DND-41 (cell line): ENCODE measurements at regions not wholly inside any gene's neighbourhood (a gene's known extent, or its start where the extent isn't known, plus 50 kb on each side); places are given as distances from the start of the nearest gene placed in this dataset.

Source experiments
- ATAC-seq: fragments of 200-7000 bp; cut with Tn5 transposase; 3 replicates; pipeline ENCODE4 v1.9.1; 2021; ENCODE audit warnings: low read depth; ENCODE audit not compliant: insufficient read depth
- DNase-seq: peaks from one replicate; pipeline ENCODE4 v3.0.0-alpha.2; 2020
- H2AFZ ChIP-seq: 2 replicates; pipeline ENCODE4 v1.6.0; 2012; ENCODE audit warnings: low read depth, low read length
- H3K27ac ChIP-seq: 2 replicates; pipeline ENCODE4 v1.5.1; 2012; ENCODE audit warnings: low read length, inconsistent platforms
- H3K27me3 ChIP-seq: fragments of 200-600 bp; sonication (generic); 2 replicates; pipeline ENCODE4 v1.6.0; 2012; ENCODE audit warnings: low read length, mild to moderate bottlenecking, inconsistent platforms; ENCODE audit not compliant: insufficient read depth, poor library complexity
- H3K36me3 ChIP-seq: 2 replicates; pipeline ENCODE4 v1.5.1; 2012; ENCODE audit warnings: low read length, inconsistent platforms; ENCODE audit not compliant: insufficient read depth
- H3K4me1 ChIP-seq: 2 replicates; pipeline ENCODE4 v1.5.1; 2012; ENCODE audit warnings: mild to moderate bottlenecking, low read length; ENCODE audit not compliant: insufficient read depth
- H3K4me2 ChIP-seq: 2 replicates; pipeline ENCODE4 v1.6.0; 2012; ENCODE audit warnings: mild to moderate bottlenecking, moderate library complexity, low read length, inconsistent platforms; ENCODE audit not compliant: insufficient read depth
- H3K4me3 ChIP-seq, 2 experiments: fragments of 200-600 bp in 1 of 2; shearing (Covaris generic) in 1 of 2; 2 replicates each; pipeline ENCODE4 v1.5.1; 2012 to 2016; ENCODE audit warnings: inconsistent platforms in 2 of 2, low read length in 2 of 2, mild to moderate bottlenecking in 2 of 2, low read depth in 1 of 2, moderate library complexity in 1 of 2
- H3K79me2 ChIP-seq: 2 replicates; pipeline ENCODE4 v1.6.0; 2012; ENCODE audit warnings: low read length, inconsistent platforms; ENCODE audit not compliant: insufficient read depth
- H3K9ac ChIP-seq: 2 replicates; pipeline ENCODE4 v1.6.0; 2012; ENCODE audit warnings: low read depth, mild to moderate bottlenecking, inconsistent platforms, low read length, moderate library complexity
- H3K9me3 ChIP-seq: 2 replicates; pipeline ENCODE4 v1.5.1; 2012; ENCODE audit warnings: low read length, moderate library complexity, mild to moderate bottlenecking, inconsistent platforms; ENCODE audit not compliant: insufficient read depth, severe bottlenecking
- H4K20me1 ChIP-seq: 2 replicates; pipeline ENCODE4 v1.6.0; 2012; ENCODE audit warnings: low read length; ENCODE audit not compliant: insufficient read depth
- EZH2 ChIP-seq: IDR thresholded peaks from 3 replicates; pipeline ENCODE4 v1.6.1; 2012; ENCODE audit warnings: borderline replicate concordance, low read depth, mild to moderate bottlenecking, moderate library complexity, low read length, inconsistent platforms; ENCODE audit not compliant: severe bottlenecking
- TF ChIP-seq, protein P1 (sequence below): IDR thresholded peaks from 2 replicates; pipeline ENCODE4 v1.5.1; 2012; ENCODE audit warnings: borderline replicate concordance, low read length, moderate library complexity, mild to moderate bottlenecking; ENCODE audit not compliant: poor library complexity, severe bottlenecking; ENCODE audit errors: extremely low read depth

DNA sequence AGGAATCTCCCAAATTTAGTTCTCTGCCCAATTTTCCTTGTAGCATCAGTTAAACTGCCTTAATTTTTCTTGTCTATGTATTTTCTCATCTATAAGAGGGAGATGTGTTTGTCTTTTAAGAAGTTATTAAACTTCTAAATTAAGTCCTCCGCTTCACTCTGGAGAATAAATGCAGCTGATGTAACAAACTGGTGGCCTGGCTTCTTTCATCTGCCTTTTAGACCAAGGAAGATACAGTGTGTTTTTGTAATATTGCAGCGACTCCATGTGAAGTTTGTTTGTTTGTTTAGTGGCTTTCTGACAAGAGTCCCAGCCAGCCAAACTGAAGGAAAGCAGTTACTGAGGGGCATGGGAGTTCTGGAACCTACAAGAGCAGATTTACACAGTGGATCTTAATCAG lies 56.4 kb downstream of the KLF12 start:
- Histone ChIP-seq H3K9ac (no peak overlapping the region; the same call in 1 of the 2 replicates), H2AFZ (no peak overlapping the region), H4K20me1 (no peaks in the 10 kb centered on the region), H3K27me3 (no peaks in the 10 kb centered on the region), H3K4me1 (peaks cover 81% of the 10 kb centered on the region), H3K4me2 (no peak overlapping the region), H3K9me3 (no peaks in the 10 kb centered on the region), H3K4me3 (no peak overlapping the region), H3K36me3 (0 out of 2 replicates have a peak, but pooled peaks cover 6% of the 10 kb centered on the region), H3K79me2 (peaks cover 100% of the 10 kb centered on the region), H3K27ac (peak overlapping the region; percentile 66)
- ATAC-seq (no peak), DNase-seq (no peak)
- TF ChIP-seq, protein P1, sequence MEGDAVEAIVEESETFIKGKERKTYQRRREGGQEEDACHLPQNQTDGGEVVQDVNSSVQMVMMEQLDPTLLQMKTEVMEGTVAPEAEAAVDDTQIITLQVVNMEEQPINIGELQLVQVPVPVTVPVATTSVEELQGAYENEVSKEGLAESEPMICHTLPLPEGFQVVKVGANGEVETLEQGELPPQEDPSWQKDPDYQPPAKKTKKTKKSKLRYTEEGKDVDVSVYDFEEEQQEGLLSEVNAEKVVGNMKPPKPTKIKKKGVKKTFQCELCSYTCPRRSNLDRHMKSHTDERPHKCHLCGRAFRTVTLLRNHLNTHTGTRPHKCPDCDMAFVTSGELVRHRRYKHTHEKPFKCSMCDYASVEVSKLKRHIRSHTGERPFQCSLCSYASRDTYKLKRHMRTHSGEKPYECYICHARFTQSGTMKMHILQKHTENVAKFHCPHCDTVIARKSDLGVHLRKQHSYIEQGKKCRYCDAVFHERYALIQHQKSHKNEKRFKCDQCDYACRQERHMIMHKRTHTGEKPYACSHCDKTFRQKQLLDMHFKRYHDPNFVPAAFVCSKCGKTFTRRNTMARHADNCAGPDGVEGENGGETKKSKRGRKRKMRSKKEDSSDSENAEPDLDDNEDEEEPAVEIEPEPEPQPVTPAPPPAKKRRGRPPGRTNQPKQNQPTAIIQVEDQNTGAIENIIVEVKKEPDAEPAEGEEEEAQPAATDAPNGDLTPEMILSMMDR, result no peak
- no peak for TF ChIP-seq EZH2

DNA sequence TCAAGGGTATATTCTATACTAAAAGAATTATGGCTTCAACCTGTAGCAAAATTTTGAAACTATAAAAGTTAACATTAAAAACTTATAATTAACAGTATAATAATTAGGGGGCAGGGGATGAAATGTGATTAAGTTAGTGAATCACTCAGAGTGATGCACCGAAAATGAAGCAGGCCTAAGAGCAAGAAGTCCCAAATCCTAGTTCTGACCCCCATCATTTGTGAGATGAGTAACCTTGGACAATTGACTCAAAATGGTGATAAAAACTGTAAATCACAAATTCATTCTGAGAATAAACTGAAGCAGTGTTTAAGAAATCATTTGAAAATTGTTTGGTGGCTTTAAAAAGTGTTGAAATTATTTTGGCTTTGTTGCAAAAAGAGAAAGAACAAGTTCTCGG lies 56.8 kb downstream of the KLF12 start:
- no peak overlapping the region for H3K9ac ChIP-seq
- H3K79me2 ChIP-seq, result peaks cover 100% of the 10 kb centered on the region
- TF ChIP-seq, protein P1, result no peak
- no peak for TF ChIP-seq EZH2
- peaks cover 85% of the 10 kb centered on the region for H3K4me1 ChIP-seq
- no peak overlapping the region for H2AFZ ChIP-seq
- H3K36me3 ChIP-seq, result 0 out of 2 replicates have a peak, but pooled peaks cover 6% of the 10 kb centered on the region
- H3K27me3 ChIP-seq, result no peaks in the 10 kb centered on the region
- DNase-seq (no peak), ATAC-seq (no peak)
- H3K27ac ChIP-seq, result peak overlapping the region; percentile 66
- H4K20me1 ChIP-seq, result no peaks in the 10 kb centered on the region
- no peak overlapping the region for H3K4me2 ChIP-seq
- H3K9me3 ChIP-seq, result no peaks in the 10 kb centered on the region
- no peak overlapping the region for H3K4me3 ChIP-seq

DNA sequence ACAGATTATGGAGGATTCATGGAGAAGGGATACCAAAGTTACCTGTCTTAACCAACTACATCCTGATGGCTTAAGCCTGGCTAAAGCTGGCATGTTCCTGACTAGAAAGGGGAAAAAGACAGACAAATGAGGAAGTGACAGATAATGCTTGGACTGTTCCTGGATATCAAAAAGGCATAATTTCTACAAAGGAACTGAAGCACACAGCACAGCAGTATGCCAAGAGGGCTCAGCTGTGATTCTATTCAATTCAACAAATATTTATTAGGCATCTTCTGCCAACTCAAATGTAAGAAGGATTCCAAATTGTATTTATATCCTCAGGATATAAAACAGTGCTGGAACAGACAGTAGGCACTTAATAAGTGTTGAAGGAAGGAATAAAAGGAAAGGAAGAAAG lies 59.5 kb downstream of the KLF12 start:
- Histone ChIP-seq H3K79me2 (peaks cover 85% of the 10 kb centered on the region), H3K9ac (no peak overlapping the region), H3K36me3 (no peaks in the 10 kb centered on the region), H3K4me1 (peaks cover 98% of the 10 kb centered on the region), H3K27ac (peak overlapping the region; percentile 80), H3K4me3 (no peak overlapping the region), H3K4me2 (peak overlapping the region; percentile 23; the same call in 1 of the 2 replicates), H4K20me1 (no peaks in the 10 kb centered on the region), H2AFZ (no peak overlapping the region), H3K27me3 (no peaks in the 10 kb centered on the region), H3K9me3 (no peaks in the 10 kb centered on the region)
- TF ChIP-seq EZH2, result no peak
- TF ChIP-seq, protein P1, result no peak
- no peak for ATAC-seq
- DNase-seq, result no peak
